Activated naive CD4-positive, alpha-beta T cell treated with anti-CD3 and anti-CD28 coated beads, Interleukin-2, amount 50 U/mL, for 72 hours (primary cell): ENCODE measurements at regions not wholly inside any gene's neighbourhood (a gene's known extent, or its start where the extent isn't known, plus 50 kb on each side); places are given as distances from the start of the nearest gene placed in this dataset.
"Not testable (repeated sequence)": the region's sequence is repeated elsewhere in the genome, so short reads cannot be mapped to it uniquely, and the experiment has no call there.

Source experiments
- ATAC-seq, 2 donors: fragments of 150-1000 bp; cut with Tn5 transposase; 2 replicates each; pipeline ENCODE4 v1.10.0; 2021; ENCODE audit warnings: mild to moderate bottlenecking in 2 of 2, moderate library complexity in 2 of 2
- DNase-seq, 2 donors: peaks; one replicate each; pipeline ENCODE4 v3.0.0; 2021 to 2022; ENCODE audit warnings: low spot score in 2 of 2
- H3K27ac Mint-ChIP-seq, 2 donors: one replicate each; pipeline ENCODE4 v1.8.0; 2022; ENCODE audit warnings: mild to moderate bottlenecking in 2 of 2, mixed read lengths in 2 of 2
- H3K36me3 Mint-ChIP-seq, 2 donors: one replicate each; pipeline ENCODE4 v1.8.0; 2022; ENCODE audit warnings: mixed read lengths in 2 of 2
- H3K9me3 Mint-ChIP-seq, 2 donors: one replicate each; pipeline ENCODE4 v1.8.0; 2022; ENCODE audit warnings: mixed read lengths in 2 of 2

GRCh38 chr16:5918567-5919130 lies 821.1 kb upstream of the EEF2KMT start:
- peaks cover 0 to 10% of the 10 kb centered on the region in 2 donors for H3K36me3 Mint-ChIP-seq
- H3K27ac Mint-ChIP-seq: no peak overlapping the region
- H3K9me3 Mint-ChIP-seq: peaks cover 15 to 17% of the 10 kb centered on the region in 2 donors
- DNase-seq (no peak), ATAC-seq (no peak)

GRCh38 chr16:5917436-5918195 lies 820.0 kb upstream of the EEF2KMT start:
- ATAC-seq: no peak
- H3K27ac Mint-ChIP-seq: no peak overlapping the region
- DNase-seq: no peak
- H3K9me3 Mint-ChIP-seq: peaks cover 10 to 18% of the 10 kb centered on the region in 2 donors
- peaks cover 0 to 10% of the 10 kb centered on the region in 2 donors for H3K36me3 Mint-ChIP-seq

- Mint-ChIP-seq H3K36me3 (peaks cover 0 to 10% of the 10 kb centered on the region in 2 donors), H3K27ac (no peak overlapping the region), H3K9me3 (peaks cover 14 to 24% of the 10 kb centered on the region in 2 donors)
- no peak for DNase-seq
- ATAC-seq: no peak
Observed at GRCh38 chr16:5916711-5917191, 819.2 kb upstream of the EEF2KMT start.

GRCh38 chr16:5911241-5911640 lies 813.6 kb upstream of the EEF2KMT start:
- no peak overlapping the region for H3K27ac Mint-ChIP-seq
- peaks cover 10 to 20% of the 10 kb centered on the region in 2 donors for H3K9me3 Mint-ChIP-seq
- H3K36me3 Mint-ChIP-seq: peaks cover 0 to under 1% of the 10 kb centered on the region in 2 donors
- ATAC-seq (no peak), DNase-seq (no peak)

- Mint-ChIP-seq H3K9me3 (peaks cover 7 to 13% of the 10 kb centered on the region in 2 donors), H3K27ac (peak overlapping the region in 1 of 2 donors; percentile 14)
- H3K36me3 Mint-ChIP-seq, ATAC-seq, DNase-seq: not testable (repeated sequence)
Observed at GRCh38 chr16:5909556-5909955, 812.0 kb upstream of the EEF2KMT start.

GRCh38 chr16:5907544-5907943 lies 809.9 kb upstream of the EEF2KMT start:
- Mint-ChIP-seq H3K27ac (no peak overlapping the region), H3K36me3 (no peaks in the 10 kb centered on the region), H3K9me3 (peaks cover 12% of the 10 kb centered on the region in 2 donors)
- DNase-seq (no peak), ATAC-seq (no peak)

- peaks cover 6 to 11% of the 10 kb centered on the region in 2 donors for H3K9me3 Mint-ChIP-seq
- ATAC-seq: no peak
Observed at GRCh38 chr16:5906351-5906750, 808.8 kb upstream of the EEF2KMT start.

GRCh38 chr16:5905935-5906334 lies 808.3 kb upstream of the EEF2KMT start:
- Mint-ChIP-seq H3K27ac (no peak overlapping the region), H3K9me3 (peaks cover 2 to 11% of the 10 kb centered on the region in 2 donors), H3K36me3 (no peaks in the 10 kb centered on the region)
- ATAC-seq (no peak), DNase-seq (no peak)

More at GRCh38 chr16:5906351-5906750, 808.8 kb upstream of the EEF2KMT start:
- no peak for DNase-seq
- no peak overlapping the region for H3K27ac Mint-ChIP-seq
- H3K36me3 Mint-ChIP-seq: no peaks in the 10 kb centered on the region

GRCh38 chr16:5903832-5904231 lies 806.2 kb upstream of the EEF2KMT start:
- Mint-ChIP-seq H3K27ac (no peak overlapping the region), H3K36me3 (no peaks in the 10 kb centered on the region), H3K9me3 (peaks cover 12 to 23% of the 10 kb centered on the region in 2 donors)
- ATAC-seq (no peak), DNase-seq (no peak)

- no peak overlapping the region for H3K27ac Mint-ChIP-seq
- ATAC-seq (no peak), DNase-seq (no peak)
- peaks cover 12 to 23% of the 10 kb centered on the region in 2 donors for H3K9me3 Mint-ChIP-seq
- no peaks in the 10 kb centered on the region for H3K36me3 Mint-ChIP-seq
Observed at GRCh38 chr16:5903153-5903552, 805.6 kb upstream of the EEF2KMT start.

- Mint-ChIP-seq H3K27ac (no peak overlapping the region), H3K9me3 (peaks cover 12 to 23% of the 10 kb centered on the region in 2 donors), H3K36me3 (no peaks in the 10 kb centered on the region)
- ATAC-seq (no peak), DNase-seq (no peak)
Observed at GRCh38 chr16:5900046-5900445, 802.5 kb upstream of the EEF2KMT start.

- Mint-ChIP-seq H3K9me3 (peaks cover 19 to 22% of the 10 kb centered on the region in 2 donors), H3K36me3 (peaks cover 0 to under 1% of the 10 kb centered on the region in 2 donors), H3K27ac (no peak overlapping the region)
Observed at GRCh38 chr16:5895976-5896375, 798.4 kb upstream of the EEF2KMT start.

GRCh38 chr16:5895137-5895536 lies 797.5 kb upstream of the EEF2KMT start:
- Mint-ChIP-seq H3K36me3 (peaks cover 0 to 4% of the 10 kb centered on the region in 2 donors), H3K27ac (no peak overlapping the region), H3K9me3 (peaks cover 15 to 17% of the 10 kb centered on the region in 2 donors)
- ATAC-seq (no peak), DNase-seq (no peak)

More at GRCh38 chr16:5895976-5896375, 798.4 kb upstream of the EEF2KMT start:
- no peak for ATAC-seq
- DNase-seq: no peak

- peaks cover 12 to 16% of the 10 kb centered on the region in 2 donors for H3K9me3 Mint-ChIP-seq
- ATAC-seq (no peak), DNase-seq (no peak)
- H3K27ac Mint-ChIP-seq: no peak overlapping the region
- peaks cover 0 to 4% of the 10 kb centered on the region in 2 donors for H3K36me3 Mint-ChIP-seq
Observed at GRCh38 chr16:5891296-5891695, 793.7 kb upstream of the EEF2KMT start.

- DNase-seq: no peak
Observed at GRCh38 chr16:5885521-5885920, 787.9 kb upstream of the EEF2KMT start.

GRCh38 chr16:5884996-5885395 lies 787.4 kb upstream of the EEF2KMT start:
- ATAC-seq (no peak), DNase-seq (no peak)
- Mint-ChIP-seq H3K27ac (no peak overlapping the region), H3K9me3 (peaks cover 8 to 10% of the 10 kb centered on the region in 2 donors), H3K36me3 (no peaks in the 10 kb centered on the region)

More at GRCh38 chr16:5885521-5885920, 787.9 kb upstream of the EEF2KMT start:
- Mint-ChIP-seq H3K36me3 (no peaks in the 10 kb centered on the region), H3K27ac (no peak overlapping the region), H3K9me3 (peaks cover 8 to 10% of the 10 kb centered on the region in 2 donors)
- no peak for ATAC-seq

GRCh38 chr16:5884339-5884738 lies 786.7 kb upstream of the EEF2KMT start:
- no peak for ATAC-seq
- Mint-ChIP-seq H3K36me3 (no peaks in the 10 kb centered on the region), H3K9me3 (peaks cover 6 to 12% of the 10 kb centered on the region in 2 donors), H3K27ac (no peak overlapping the region)
- no peak for DNase-seq
